ENCODE measurements at regions not wholly inside any gene's neighbourhood (a gene's known extent, or its start where the extent isn't known, plus 50 kb on each side); places are given as distances from the start of the nearest gene placed in this dataset.

GRCh38 chr5:124090115-124090514 is 578.1 kb downstream of the CSNK1G3 start:
- TF ChIP-seq EZH2 (IDR thresholded peaks at IDR 0.05; ENCODE audit: insufficient read depth, poor library complexity, severe bottlenecking) (no peak), EZH2phosphoT487 (IDR thresholded peaks at IDR 0.05; ENCODE audit: insufficient read depth, low read depth) (no peak)
- no peaks in the 10 kb centered on the region for H3K27me3 ChIP-seq (replicated peaks; ENCODE audit: insufficient read depth)
- no peaks in the 10 kb centered on the region for H4K20me1 ChIP-seq (ENCODE audit: insufficient read depth)
- no peak for DNase-seq
- H3K79me2 ChIP-seq (ENCODE audit: insufficient read depth): no peaks in the 10 kb centered on the region
- in situ Hi-C loops (cut with MboI): no loop called here
- no peaks in the 10 kb centered on the region for H3K9me2 ChIP-seq (ENCODE audit: insufficient read depth)
- no peaks in the 10 kb centered on the region for H3K36me3 ChIP-seq (ENCODE audit: low read depth)
- WGBS, 2 experiments (ENCODE audit: low coverage in 1 of 2, low lambda C conversion rate in 2 of 2, missing lambda C conversion rate in 2 of 2): 82 to 84% methylated on average over 3 of the region's 3 CpGs
- H2AFZ ChIP-seq: no peak overlapping the region
- no peak overlapping the region for H3K4me3 ChIP-seq
- no peak overlapping the region for H3K9ac ChIP-seq
- no peaks in the 10 kb centered on the region for H3F3A ChIP-seq (ENCODE audit: insufficient read depth)
- H3K9me3 ChIP-seq (ENCODE audit: low read depth): no peaks in the 10 kb centered on the region
- no peaks in the 10 kb centered on the region for H3K4me1 ChIP-seq (ENCODE audit: insufficient read depth)
- H3K4me2 ChIP-seq (ENCODE audit: unreplicated experiment): no peak overlapping the region
- no peak overlapping the region for H3K27ac ChIP-seq

GRCh38 chr5:124089578-124089977 is 577.6 kb downstream of the CSNK1G3 start:
- no peak overlapping the region for H3K4me3 ChIP-seq
- no peaks in the 10 kb centered on the region for H4K20me1 ChIP-seq (ENCODE audit: insufficient read depth)
- H3K36me3 ChIP-seq (ENCODE audit: low read depth): no peaks in the 10 kb centered on the region
- H3K27me3 ChIP-seq (replicated peaks; ENCODE audit: insufficient read depth): no peaks in the 10 kb centered on the region
- H3K9me2 ChIP-seq (ENCODE audit: insufficient read depth): no peaks in the 10 kb centered on the region
- H3K4me2 ChIP-seq (ENCODE audit: unreplicated experiment): no peak overlapping the region
- no peak for DNase-seq
- H3K4me1 ChIP-seq (ENCODE audit: insufficient read depth): no peaks in the 10 kb centered on the region
- no peak overlapping the region for H3K27ac ChIP-seq
- in situ Hi-C loops (cut with MboI): no loop called here
- TF ChIP-seq EZH2phosphoT487 (IDR thresholded peaks at IDR 0.05; ENCODE audit: insufficient read depth, low read depth) (no peak), EZH2 (IDR thresholded peaks at IDR 0.05; ENCODE audit: insufficient read depth, poor library complexity, severe bottlenecking) (no peak)
- H3K79me2 ChIP-seq (ENCODE audit: insufficient read depth): no peaks in the 10 kb centered on the region
- WGBS, 2 experiments (ENCODE audit: low coverage in 1 of 2, low lambda C conversion rate in 2 of 2, missing lambda C conversion rate in 2 of 2): 33 to 37% methylated on average over 2 of the region's 2 CpGs
- H3F3A ChIP-seq (ENCODE audit: insufficient read depth): no peaks in the 10 kb centered on the region
- no peak overlapping the region for H2AFZ ChIP-seq
- H3K9me3 ChIP-seq (ENCODE audit: low read depth): no peaks in the 10 kb centered on the region
- no peak overlapping the region for H3K9ac ChIP-seq

- H3K36me3 ChIP-seq (ENCODE audit: low read depth): no peaks in the 10 kb centered on the region
- no peaks in the 10 kb centered on the region for H3F3A ChIP-seq (ENCODE audit: insufficient read depth)
- no peaks in the 10 kb centered on the region for H3K4me1 ChIP-seq (ENCODE audit: insufficient read depth)
- H3K27ac ChIP-seq: no peak overlapping the region
- DNase-seq: no peak
- no peak overlapping the region for H3K9ac ChIP-seq
- H2AFZ ChIP-seq: no peak overlapping the region
- H3K79me2 ChIP-seq (ENCODE audit: insufficient read depth): no peaks in the 10 kb centered on the region
- H3K27me3 ChIP-seq (replicated peaks; ENCODE audit: insufficient read depth): no peaks in the 10 kb centered on the region; the same call in 1 of the 2 replicates
- 59 to 64% methylated on average over 5 of the region's 5 CpGs for WGBS, 2 experiments (ENCODE audit: low coverage in 1 of 2, low lambda C conversion rate in 2 of 2, missing lambda C conversion rate in 2 of 2)
- no peak overlapping the region for H3K4me2 ChIP-seq (ENCODE audit: unreplicated experiment)
- H3K9me2 ChIP-seq (ENCODE audit: insufficient read depth): no peaks in the 10 kb centered on the region
- H3K4me3 ChIP-seq: no peak overlapping the region
- no peaks in the 10 kb centered on the region for H4K20me1 ChIP-seq (ENCODE audit: insufficient read depth)
- no peak for TF ChIP-seq EZH2 (IDR thresholded peaks at IDR 0.05; ENCODE audit: insufficient read depth, poor library complexity, severe bottlenecking)
- no peak for TF ChIP-seq EZH2phosphoT487 (IDR thresholded peaks at IDR 0.05; ENCODE audit: insufficient read depth, low read depth)
- in situ Hi-C loops (cut with MboI): no loop called here
- no peaks in the 10 kb centered on the region for H3K9me3 ChIP-seq (ENCODE audit: low read depth)
Measured at GRCh38 chr5:124088289-124089032, 576.5 kb downstream of the CSNK1G3 start.

DNA sequence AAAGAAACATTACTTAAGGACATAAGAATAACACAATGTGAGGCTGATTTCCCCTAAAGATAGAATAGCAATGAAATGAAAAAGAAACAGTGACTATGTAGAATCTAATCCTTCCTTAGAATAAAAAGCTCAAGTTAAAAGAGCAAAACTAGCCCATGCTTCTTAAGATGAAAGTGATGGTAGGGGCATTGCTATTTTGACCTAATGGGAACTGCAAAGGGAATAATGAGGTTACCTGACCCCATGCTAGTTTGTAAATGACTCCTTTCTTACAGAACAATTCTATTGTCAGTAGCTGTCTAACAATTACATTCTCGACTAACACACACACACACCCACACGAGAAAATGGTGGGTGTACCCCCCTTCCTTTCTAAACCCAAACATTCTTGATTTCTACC is 575.8 kb downstream of the CSNK1G3 start:
- no peaks in the 10 kb centered on the region for H3K9me2 ChIP-seq (ENCODE audit: insufficient read depth)
- WGBS, 2 experiments (ENCODE audit: low coverage in 1 of 2, low lambda C conversion rate in 2 of 2, missing lambda C conversion rate in 2 of 2): 66 to 67% methylated on average over 2 of the region's 2 CpGs
- H3K27me3 ChIP-seq (replicated peaks; ENCODE audit: insufficient read depth): no peaks in the 10 kb centered on the region; the same call in 1 of the 2 replicates
- no peaks in the 10 kb centered on the region for H3K4me1 ChIP-seq (ENCODE audit: insufficient read depth)
- no peak for DNase-seq
- in situ Hi-C loops (cut with MboI): no loop called here
- H3K4me2 ChIP-seq (ENCODE audit: unreplicated experiment): no peak overlapping the region
- no peak overlapping the region for H3K27ac ChIP-seq
- H3K4me3 ChIP-seq: no peak overlapping the region
- no peaks in the 10 kb centered on the region for H3K36me3 ChIP-seq (ENCODE audit: low read depth)
- no peak overlapping the region for H3K9ac ChIP-seq
- TF ChIP-seq EZH2 (IDR thresholded peaks at IDR 0.05; ENCODE audit: insufficient read depth, poor library complexity, severe bottlenecking): no peak
- no peak for TF ChIP-seq EZH2phosphoT487 (IDR thresholded peaks at IDR 0.05; ENCODE audit: insufficient read depth, low read depth)
- no peaks in the 10 kb centered on the region for H3K9me3 ChIP-seq (ENCODE audit: low read depth)
- no peaks in the 10 kb centered on the region for H3K79me2 ChIP-seq (ENCODE audit: insufficient read depth)
- H2AFZ ChIP-seq: no peak overlapping the region
- no peaks in the 10 kb centered on the region for H3F3A ChIP-seq (ENCODE audit: insufficient read depth)
- no peaks in the 10 kb centered on the region for H4K20me1 ChIP-seq (ENCODE audit: insufficient read depth)
